ENCODE measurements at regions not wholly inside any gene's neighbourhood (a gene's known extent, or its start where the extent isn't known, plus 50 kb on each side); places are given as distances from the start of the nearest gene placed in this dataset.

DNA sequence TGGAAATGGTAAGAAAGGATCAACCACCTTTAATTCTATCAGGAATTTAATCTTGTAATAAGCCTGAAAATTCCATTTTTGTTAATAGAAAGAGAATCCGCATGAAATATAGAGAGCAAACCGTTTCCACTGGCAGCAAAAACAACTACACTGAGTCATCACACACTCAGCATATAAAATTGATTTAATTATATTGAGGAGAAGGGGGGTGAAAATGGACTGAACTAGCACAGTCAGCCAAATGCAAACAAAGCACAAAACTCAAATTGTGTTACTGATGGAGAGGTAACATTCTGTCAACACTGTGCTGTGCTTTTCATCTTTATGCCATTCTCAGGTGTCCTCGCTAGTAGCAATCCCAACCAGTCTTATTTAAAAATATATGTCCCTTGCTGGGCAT is 1583.9 kb downstream of the MRPL39 start:
- no peak for TF ChIP-seq CTCF (tag by site-specific recombination; IDR thresholded peaks at IDR 0.05)
- no peak for TF ChIP-seq ZNF558 (tag by site-specific recombination; IDR thresholded peaks at IDR 0.05)
- no peak for TF ChIP-seq ZNF501 (tag by site-specific recombination; IDR thresholded peaks at IDR 0.05)
- TF ChIP-seq YY1 (tag by site-specific recombination; IDR thresholded peaks at IDR 0.05) = no peak
- no peak for TF ChIP-seq ZNF488 (tag by site-specific recombination; IDR thresholded peaks at IDR 0.05)

Data from HEK293 (cell line).